ENCODE measurements at regions not wholly inside any gene's neighbourhood (a gene's known extent, or its start where the extent isn't known, plus 50 kb on each side); places are given as distances from the start of the nearest gene placed in this dataset.
"Not testable (repeated sequence)": the region's sequence is repeated elsewhere in the genome, so short reads cannot be mapped to it uniquely, and the experiment has no call there.

DNA sequence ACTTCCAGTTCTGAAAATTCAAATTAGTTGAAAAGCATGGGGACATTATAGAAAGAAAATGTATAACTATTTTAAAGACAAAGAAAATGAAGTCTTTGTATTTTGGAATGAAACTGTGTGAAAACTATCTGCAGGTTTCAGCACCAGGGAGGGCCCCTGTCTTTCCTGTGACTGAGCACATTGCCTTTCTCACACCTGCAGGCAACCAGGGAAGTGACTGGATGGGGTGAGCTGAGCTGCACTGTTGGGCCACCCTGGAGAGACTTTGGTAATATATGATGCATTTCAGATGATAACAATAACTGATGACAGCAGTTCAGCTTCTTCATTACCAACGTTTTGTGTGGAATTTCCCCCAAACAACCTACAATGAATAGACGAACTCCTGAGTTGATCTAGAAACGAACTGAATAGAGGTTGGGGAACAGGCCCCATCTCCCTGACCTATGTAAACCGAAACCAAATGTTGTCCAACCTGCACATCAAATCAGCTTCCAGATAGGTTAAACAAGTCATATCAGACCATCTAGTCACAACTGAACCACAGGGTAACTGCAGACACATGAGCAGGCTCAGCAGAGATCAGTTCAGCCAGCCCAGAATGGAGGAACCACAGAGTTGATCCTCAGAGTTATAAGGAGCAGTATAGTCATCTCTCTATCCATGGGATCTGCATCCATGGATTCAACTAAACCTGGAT, 1402.2 kb downstream of the RPIA start:
- not testable (repeated sequence) for H3K36me3 Mint-ChIP-seq (ENCODE audit: low read depth); H3K27me3 Mint-ChIP-seq (ENCODE audit: low read depth); H3K4me1 Mint-ChIP-seq (ENCODE audit: low read depth); H3K27ac Mint-ChIP-seq; H3K4me3 Mint-ChIP-seq; DNase-seq (ENCODE audit: low spot score); H3K9me3 Mint-ChIP-seq

DNA sequence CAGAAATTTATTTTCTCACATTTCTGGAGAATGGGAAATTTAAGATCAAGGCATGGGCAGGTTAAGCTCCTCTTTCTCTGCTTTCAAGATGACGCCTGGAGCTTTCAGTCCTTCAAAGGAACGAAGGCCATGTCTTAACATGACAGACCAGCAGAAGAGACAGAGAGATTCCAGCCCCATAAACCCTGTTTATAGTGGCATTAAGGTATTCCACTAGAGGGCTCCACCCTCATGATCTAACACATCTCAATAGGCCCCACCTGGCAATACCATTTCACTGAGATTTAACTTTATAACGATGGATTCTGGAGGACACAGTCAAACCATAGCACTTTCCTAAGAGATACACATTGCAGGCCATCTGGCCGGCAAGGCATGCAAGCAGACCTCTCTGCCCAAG, 1406.1 kb downstream of the RPIA start:
- not testable (repeated sequence) for H3K9me3 Mint-ChIP-seq; H3K27me3 Mint-ChIP-seq (ENCODE audit: low read depth); H3K4me3 Mint-ChIP-seq; DNase-seq (ENCODE audit: low spot score); H3K4me1 Mint-ChIP-seq (ENCODE audit: low read depth); H3K27ac Mint-ChIP-seq; H3K36me3 Mint-ChIP-seq (ENCODE audit: low read depth)

DNA sequence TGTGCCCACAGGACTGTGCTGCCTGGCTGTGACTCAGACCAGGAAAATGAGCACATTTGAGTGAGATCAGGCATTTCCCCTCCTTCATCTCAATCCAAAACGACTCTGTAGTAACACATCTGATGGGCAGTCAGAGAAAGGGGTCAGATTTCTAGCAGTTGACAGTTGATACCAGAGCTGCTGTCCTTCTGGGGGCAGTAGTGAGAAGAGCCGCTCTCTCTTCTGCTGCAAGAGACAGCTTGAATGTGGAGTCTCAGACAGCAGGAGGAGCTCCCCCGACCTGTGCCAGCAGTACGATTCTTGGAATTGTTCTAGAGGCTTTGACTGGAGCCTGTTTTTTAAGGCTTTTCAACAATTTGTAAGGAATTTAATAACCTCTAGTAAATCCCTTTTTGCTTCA, 1413.7 kb downstream of the RPIA start:
- not testable (repeated sequence) for H3K36me3 Mint-ChIP-seq (ENCODE audit: low read depth); H3K4me1 Mint-ChIP-seq (ENCODE audit: low read depth)

DNA sequence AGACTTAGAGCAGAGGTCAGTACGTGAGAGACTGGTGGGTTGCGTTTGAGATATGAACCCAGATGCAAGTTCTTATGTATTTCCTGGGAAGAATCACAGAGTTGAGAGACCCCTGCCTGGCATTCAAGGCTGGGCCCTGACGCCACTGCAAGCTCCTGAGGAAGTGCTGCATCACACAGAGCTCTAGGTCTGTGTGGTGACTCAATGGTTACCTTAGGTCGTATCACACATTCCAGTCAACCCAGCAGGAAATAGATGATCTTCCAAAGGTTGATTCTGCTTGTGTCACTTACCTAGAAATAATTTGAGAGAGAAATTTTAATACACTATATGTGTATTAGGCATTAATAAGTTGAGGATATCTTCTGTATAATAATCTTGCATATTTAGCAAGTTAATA, 1431.9 kb downstream of the RPIA start:
- DNase-seq (ENCODE audit: low spot score); H3K4me1 Mint-ChIP-seq (ENCODE audit: low read depth); H3K27ac Mint-ChIP-seq; H3K27me3 Mint-ChIP-seq (ENCODE audit: low read depth); H3K9me3 Mint-ChIP-seq; H3K36me3 Mint-ChIP-seq (ENCODE audit: low read depth); H3K4me3 Mint-ChIP-seq: not testable (repeated sequence)

More for the DNA sequence above, 1413.7 kb downstream of the RPIA start:
- DNase-seq (ENCODE audit: low spot score); H3K4me3 Mint-ChIP-seq; H3K9me3 Mint-ChIP-seq; H3K27ac Mint-ChIP-seq; H3K27me3 Mint-ChIP-seq (ENCODE audit: low read depth): not testable (repeated sequence)

DNA sequence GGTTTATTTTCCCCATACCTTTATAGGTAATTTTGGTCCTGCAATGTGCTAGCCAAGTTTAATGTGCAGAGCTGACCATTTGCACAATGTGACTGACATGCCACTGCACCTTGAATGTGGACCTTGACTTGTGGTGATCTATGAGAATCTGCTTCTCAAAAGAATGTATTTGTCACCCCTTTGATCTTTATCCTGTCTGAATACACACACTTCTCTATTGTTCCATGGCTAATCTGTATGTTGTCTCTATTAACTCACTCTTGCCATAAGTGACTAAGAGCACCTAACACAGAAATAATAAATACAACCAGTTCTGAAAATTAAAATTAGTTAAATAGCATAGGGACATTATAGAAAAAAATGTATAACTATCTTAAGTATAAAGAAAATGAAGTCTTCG, 1447.6 kb downstream of the RPIA start:
- not testable (repeated sequence) for H3K9me3 Mint-ChIP-seq; H3K27ac Mint-ChIP-seq; H3K27me3 Mint-ChIP-seq (ENCODE audit: low read depth); H3K4me1 Mint-ChIP-seq (ENCODE audit: low read depth); DNase-seq (ENCODE audit: low spot score); H3K36me3 Mint-ChIP-seq (ENCODE audit: low read depth); H3K4me3 Mint-ChIP-seq

DNA sequence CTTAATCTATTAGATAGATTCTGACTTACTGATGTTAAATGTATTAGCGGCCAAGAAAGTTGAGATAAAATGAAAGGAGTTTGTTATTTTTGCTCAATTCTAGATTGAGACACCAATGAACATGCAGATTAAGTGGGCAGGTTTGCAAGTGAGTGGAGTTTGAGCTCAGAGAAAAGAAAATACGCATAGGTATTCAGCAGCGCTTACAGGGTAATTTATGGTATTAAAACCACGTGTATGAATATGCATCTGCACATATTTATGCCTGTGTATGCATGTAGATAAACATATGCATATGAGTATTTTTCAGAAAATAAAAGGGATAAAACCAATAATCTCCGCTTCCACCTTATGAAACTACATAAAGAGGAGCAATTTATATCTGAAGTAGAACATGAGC, 1450.1 kb downstream of the RPIA start:
- not testable (repeated sequence) for H3K27me3 Mint-ChIP-seq (ENCODE audit: low read depth); DNase-seq (ENCODE audit: low spot score); H3K9me3 Mint-ChIP-seq; H3K36me3 Mint-ChIP-seq (ENCODE audit: low read depth); H3K4me3 Mint-ChIP-seq; H3K27ac Mint-ChIP-seq; H3K4me1 Mint-ChIP-seq (ENCODE audit: low read depth)

DNA sequence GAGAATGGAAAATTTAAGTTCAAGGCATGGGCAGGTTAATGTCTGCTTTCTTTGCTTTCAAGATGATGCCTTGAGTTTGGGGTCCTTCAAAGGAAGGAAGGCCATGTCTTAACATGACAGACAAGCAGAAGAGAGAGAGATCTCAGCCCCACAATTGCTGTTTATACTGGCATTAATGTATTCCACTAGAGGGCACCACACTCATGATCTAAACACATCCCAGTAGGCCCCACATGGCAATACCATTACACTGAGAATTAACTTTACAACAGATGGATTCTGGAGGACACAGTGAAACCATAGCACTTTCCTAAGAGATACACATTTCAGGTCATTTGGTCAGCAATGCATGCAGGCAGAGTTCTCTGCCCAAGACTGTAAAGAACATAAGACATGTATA, 1460.3 kb downstream of the RPIA start:
- DNase-seq (ENCODE audit: low spot score); H3K36me3 Mint-ChIP-seq (ENCODE audit: low read depth); H3K9me3 Mint-ChIP-seq; H3K27ac Mint-ChIP-seq; H3K4me1 Mint-ChIP-seq (ENCODE audit: low read depth); H3K4me3 Mint-ChIP-seq; H3K27me3 Mint-ChIP-seq (ENCODE audit: low read depth): not testable (repeated sequence)

DNA sequence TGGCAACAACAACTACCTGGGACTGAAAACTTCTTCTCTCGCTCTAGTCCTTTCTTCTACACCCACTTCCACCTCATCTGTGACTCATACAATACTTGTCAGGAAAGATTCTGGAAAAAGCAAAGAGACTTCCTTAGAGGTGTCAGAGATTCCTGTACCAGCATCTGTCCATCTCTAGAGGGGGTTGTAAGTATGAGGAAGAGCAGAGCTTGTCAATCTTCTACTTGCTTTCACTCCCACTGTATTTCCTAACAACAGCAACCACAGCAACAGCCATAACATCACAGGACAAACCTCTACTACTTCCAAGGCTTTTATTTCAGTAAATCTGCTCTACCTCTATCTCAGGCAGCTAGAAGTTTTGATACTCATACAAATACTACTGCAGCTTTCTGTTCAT, 1479.5 kb downstream of the RPIA start:
- not testable (repeated sequence) for DNase-seq (ENCODE audit: low spot score); H3K36me3 Mint-ChIP-seq (ENCODE audit: low read depth); H3K27ac Mint-ChIP-seq; H3K27me3 Mint-ChIP-seq (ENCODE audit: low read depth); H3K4me1 Mint-ChIP-seq (ENCODE audit: low read depth); H3K9me3 Mint-ChIP-seq; H3K4me3 Mint-ChIP-seq

DNA sequence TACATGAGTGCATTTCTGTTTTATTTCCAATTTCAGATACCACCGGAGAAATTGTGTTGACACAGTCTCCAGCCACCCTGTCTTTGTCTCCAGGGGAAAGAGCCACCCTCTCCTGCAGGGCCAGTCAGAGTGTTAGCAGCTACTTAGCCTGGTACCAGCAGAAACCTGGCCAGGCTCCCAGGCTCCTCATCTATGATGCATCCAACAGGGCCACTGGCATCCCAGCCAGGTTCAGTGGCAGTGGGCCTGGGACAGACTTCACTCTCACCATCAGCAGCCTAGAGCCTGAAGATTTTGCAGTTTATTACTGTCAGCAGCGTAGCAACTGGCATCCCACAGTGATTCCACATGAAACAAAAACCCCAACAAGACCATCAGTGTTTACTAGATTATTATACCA, 1481.6 kb downstream of the RPIA start:
- H3K27ac Mint-ChIP-seq; DNase-seq (ENCODE audit: low spot score); H3K9me3 Mint-ChIP-seq; H3K4me1 Mint-ChIP-seq (ENCODE audit: low read depth); H3K36me3 Mint-ChIP-seq (ENCODE audit: low read depth); H3K4me3 Mint-ChIP-seq; H3K27me3 Mint-ChIP-seq (ENCODE audit: low read depth): not testable (repeated sequence)

DNA sequence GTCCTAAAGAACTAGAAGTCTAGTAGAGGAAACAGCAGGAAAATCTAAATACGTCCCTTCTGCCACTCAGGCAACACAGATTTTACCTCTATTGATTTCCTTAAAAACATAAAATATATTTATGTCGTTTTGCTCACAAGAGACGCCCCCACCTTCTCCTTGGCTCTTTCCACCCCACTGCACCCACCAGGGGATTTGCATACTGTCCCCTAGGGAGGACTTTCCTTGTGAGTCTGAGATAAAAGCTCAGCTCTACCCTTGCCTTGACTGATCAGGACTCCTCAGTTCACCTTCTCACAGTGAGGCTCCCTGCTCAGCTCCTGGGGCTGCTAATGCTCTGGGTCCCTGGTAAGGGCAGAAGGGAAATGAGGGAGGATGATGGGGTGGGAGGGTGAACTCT, 1488.1 kb downstream of the RPIA start:
- H3K4me3 Mint-ChIP-seq; H3K27ac Mint-ChIP-seq; DNase-seq (ENCODE audit: low spot score): not testable (repeated sequence)

DNA sequence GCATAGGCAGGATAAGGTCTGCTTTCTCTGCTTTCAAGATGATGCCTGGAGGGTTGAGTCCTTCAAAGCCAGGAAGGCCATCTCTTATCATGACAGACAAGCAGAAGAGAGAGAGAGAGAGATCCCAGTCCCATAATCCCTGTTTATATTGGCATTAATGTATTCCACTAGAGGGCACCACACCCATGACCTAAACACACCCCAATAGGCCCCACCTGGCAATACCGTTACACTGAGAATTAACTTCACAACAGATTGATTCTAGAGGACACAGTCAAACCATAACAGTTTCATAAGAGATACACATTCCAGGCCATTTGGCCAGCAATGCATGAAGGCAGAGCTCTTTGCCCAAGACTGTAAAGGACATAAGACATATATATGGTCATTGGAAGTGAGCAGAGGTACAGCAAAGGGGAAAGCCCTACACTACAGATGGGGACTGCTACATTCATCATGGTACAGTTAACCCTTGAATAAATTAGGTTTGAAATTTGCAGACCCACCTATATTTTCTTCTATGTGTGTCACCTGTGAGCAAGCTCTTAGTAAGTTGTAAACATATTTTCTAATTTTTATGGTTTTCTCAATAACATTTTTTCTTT, 1516.1 kb downstream of the RPIA start:
- H3K36me3 Mint-ChIP-seq (ENCODE audit: low read depth), result no peaks in the 10 kb centered on the region
- no peak overlapping the region for H3K4me3 Mint-ChIP-seq
- DNase-seq (ENCODE audit: low spot score), result no peak
- H3K9me3 Mint-ChIP-seq, result no peaks in the 10 kb centered on the region
- no peaks in the 10 kb centered on the region for H3K4me1 Mint-ChIP-seq (ENCODE audit: low read depth)
- no peak overlapping the region for H3K27ac Mint-ChIP-seq
- no peaks in the 10 kb centered on the region for H3K27me3 Mint-ChIP-seq (ENCODE audit: low read depth)

More for the DNA sequence above, 1488.1 kb downstream of the RPIA start:
- H3K36me3 Mint-ChIP-seq (ENCODE audit: low read depth); H3K9me3 Mint-ChIP-seq; H3K27me3 Mint-ChIP-seq (ENCODE audit: low read depth); H3K4me1 Mint-ChIP-seq (ENCODE audit: low read depth): not testable (repeated sequence)

DNA sequence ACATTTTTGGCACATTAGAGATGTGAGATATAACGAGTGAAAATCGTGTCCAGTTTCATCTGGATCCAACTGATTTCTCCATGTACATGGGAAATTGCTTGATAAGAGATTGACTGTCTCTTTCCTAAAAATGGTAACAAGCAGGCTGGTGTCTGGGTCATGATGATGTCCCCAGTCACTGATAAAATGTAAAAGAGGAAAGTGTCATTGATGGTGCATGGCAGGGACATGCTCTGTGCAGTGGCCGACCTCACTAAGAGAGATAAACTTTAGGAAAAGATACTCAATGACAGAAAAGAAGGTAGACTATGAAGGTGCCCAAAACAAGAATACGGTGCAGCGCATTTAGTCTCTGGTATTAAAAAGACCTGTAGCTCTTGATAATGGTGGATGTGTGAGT, 1517.5 kb downstream of the RPIA start:
- H3K27me3 Mint-ChIP-seq (ENCODE audit: low read depth), result no peaks in the 10 kb centered on the region
- no peaks in the 10 kb centered on the region for H3K4me1 Mint-ChIP-seq (ENCODE audit: low read depth)
- no peaks in the 10 kb centered on the region for H3K36me3 Mint-ChIP-seq (ENCODE audit: low read depth)
- H3K27ac Mint-ChIP-seq, result no peak overlapping the region
- no peak overlapping the region for H3K4me3 Mint-ChIP-seq
- no peak for DNase-seq (ENCODE audit: low spot score)
- no peaks in the 10 kb centered on the region for H3K9me3 Mint-ChIP-seq

DNA sequence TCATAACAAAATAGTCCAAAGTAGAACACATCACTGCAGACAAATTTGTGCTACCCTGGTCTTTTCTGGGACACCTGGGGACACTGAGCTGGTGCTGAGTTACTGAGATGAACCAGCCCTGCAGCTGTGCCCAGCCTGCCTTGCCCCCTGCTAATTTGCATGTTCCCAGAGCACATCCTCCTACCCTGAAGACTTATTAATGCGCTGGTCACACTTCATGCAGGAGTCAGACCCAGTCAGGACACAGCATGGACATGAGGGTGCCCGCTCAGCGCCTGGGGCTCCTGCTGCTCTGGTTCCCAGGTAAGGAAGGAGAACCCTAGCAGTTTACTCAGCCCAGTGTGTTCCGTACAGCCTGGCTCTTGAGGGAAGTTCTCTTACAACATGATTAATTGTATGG, 1518.3 kb downstream of the RPIA start:
- Mint-ChIP-seq H3K27me3 (ENCODE audit: low read depth) (no peaks in the 10 kb centered on the region), H3K36me3 (ENCODE audit: low read depth) (no peaks in the 10 kb centered on the region), H3K4me1 (ENCODE audit: low read depth) (no peaks in the 10 kb centered on the region), H3K27ac (no peak overlapping the region), H3K9me3 (no peaks in the 10 kb centered on the region), H3K4me3 (no peak overlapping the region)
- no peak for DNase-seq (ENCODE audit: low spot score)

DNA sequence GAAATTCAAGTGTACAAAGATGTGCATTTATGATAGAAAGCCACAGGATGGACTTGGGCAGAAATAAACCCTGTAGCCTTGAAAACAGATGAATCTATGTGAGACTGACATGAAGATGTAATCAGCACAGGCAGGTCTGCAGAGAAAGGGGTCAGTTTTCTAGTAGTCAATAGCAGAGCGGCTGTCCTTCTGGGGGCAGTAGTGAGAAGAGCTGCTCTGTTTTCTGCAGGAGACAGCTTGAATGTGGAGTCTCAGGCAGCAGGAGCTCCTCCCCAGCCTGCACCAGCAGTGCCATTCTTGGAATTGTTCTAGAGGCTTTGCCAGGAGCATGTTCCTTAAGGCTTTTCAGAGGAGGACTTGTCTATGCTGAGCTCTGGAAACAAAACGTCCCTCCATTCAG, 1524.4 kb downstream of the RPIA start:
- not testable (repeated sequence) for H3K36me3 Mint-ChIP-seq (ENCODE audit: low read depth); H3K27me3 Mint-ChIP-seq (ENCODE audit: low read depth); DNase-seq (ENCODE audit: low spot score); H3K4me1 Mint-ChIP-seq (ENCODE audit: low read depth); H3K27ac Mint-ChIP-seq; H3K9me3 Mint-ChIP-seq; H3K4me3 Mint-ChIP-seq

DNA sequence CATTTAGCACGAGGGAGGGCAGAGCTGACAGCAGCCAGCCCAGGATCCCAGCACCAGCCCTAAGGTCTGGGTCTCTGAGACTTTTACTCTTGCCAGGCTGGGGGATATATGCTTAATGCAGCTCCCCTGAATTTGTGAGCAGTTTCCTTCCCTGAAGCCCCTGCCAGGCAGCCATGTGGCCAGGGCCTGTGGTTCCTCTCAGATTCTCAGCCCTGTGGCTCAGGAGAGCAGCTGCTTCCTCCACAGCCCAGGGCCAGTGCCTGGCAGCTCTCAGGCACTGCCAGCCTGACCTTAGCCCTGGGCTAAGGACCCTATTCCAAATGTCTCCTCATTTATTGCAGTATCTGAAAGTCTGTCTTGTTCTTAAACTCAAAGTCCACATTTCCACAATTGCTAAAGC, 1525.3 kb downstream of the RPIA start:
- not testable (repeated sequence) for H3K4me1 Mint-ChIP-seq (ENCODE audit: low read depth); DNase-seq (ENCODE audit: low spot score); H3K27me3 Mint-ChIP-seq (ENCODE audit: low read depth); H3K9me3 Mint-ChIP-seq; H3K36me3 Mint-ChIP-seq (ENCODE audit: low read depth); H3K4me3 Mint-ChIP-seq; H3K27ac Mint-ChIP-seq

Measured in T-helper 2 cell treated with Interferon-gamma antibody and Interleukin-4, amounts not matched to agents 5 μg/mL and 100 μg/mL, for 36 hours (primary cell).